ENCODE measurements at regions not wholly inside any gene's neighbourhood (a gene's known extent, or its start where the extent isn't known, plus 50 kb on each side); places are given as distances from the start of the nearest gene placed in this dataset.

- TF ChIP-seq, protein P1, sequence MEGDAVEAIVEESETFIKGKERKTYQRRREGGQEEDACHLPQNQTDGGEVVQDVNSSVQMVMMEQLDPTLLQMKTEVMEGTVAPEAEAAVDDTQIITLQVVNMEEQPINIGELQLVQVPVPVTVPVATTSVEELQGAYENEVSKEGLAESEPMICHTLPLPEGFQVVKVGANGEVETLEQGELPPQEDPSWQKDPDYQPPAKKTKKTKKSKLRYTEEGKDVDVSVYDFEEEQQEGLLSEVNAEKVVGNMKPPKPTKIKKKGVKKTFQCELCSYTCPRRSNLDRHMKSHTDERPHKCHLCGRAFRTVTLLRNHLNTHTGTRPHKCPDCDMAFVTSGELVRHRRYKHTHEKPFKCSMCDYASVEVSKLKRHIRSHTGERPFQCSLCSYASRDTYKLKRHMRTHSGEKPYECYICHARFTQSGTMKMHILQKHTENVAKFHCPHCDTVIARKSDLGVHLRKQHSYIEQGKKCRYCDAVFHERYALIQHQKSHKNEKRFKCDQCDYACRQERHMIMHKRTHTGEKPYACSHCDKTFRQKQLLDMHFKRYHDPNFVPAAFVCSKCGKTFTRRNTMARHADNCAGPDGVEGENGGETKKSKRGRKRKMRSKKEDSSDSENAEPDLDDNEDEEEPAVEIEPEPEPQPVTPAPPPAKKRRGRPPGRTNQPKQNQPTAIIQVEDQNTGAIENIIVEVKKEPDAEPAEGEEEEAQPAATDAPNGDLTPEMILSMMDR (IDR thresholded peaks at IDR 0.05; ENCODE audit: low read depth, low read length) = no peak
- no peak for DNase-seq (ENCODE audit: extremely low read depth, low read depth)
Observed at GRCh38 chr2:71872466-71873051, 275.1 kb downstream of the CYP26B1 start.

DNA sequence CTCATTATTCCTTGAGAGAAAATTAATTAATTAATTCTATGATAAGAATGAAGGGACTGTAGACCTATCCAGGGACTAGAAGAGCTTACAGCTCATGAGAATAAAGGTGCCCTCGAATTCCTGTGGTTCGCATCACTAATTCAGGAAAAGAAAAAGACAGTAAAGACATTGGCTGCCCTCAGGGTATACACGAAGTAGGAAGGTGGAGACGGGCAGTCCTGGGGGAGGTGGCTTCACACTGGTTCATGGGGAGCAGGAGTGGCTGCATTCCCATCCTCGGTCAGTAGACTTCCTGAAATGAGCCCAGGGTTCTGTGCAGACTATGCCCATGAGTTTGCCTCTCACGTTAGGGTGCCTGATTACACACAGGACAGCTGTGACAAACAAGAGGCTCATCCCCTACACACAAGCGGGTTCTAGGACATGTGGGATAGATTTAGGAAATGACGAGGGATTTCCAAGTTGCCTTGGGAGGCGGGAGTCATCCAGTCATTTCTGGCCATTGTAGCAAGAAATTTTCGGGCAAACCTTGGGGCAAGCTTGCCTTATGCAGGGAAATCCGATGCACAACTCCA is 282.2 kb downstream of the CYP26B1 start:
- TF ChIP-seq, protein P1 (IDR thresholded peaks at IDR 0.05; ENCODE audit: low read depth, low read length) = no peak
- no peak for DNase-seq (ENCODE audit: extremely low read depth, low read depth)

GRCh38 chr2:71864085-71864484 is 283.6 kb downstream of the CYP26B1 start:
- TF ChIP-seq, protein P1 (IDR thresholded peaks at IDR 0.05; ENCODE audit: low read depth, low read length) = no peak
- no peak for DNase-seq (ENCODE audit: extremely low read depth, low read depth)

GRCh38 chr2:71863396-71863795 is 284.3 kb downstream of the CYP26B1 start:
- TF ChIP-seq, protein P1 (IDR thresholded peaks at IDR 0.05; ENCODE audit: low read depth, low read length) = no peak
- DNase-seq (ENCODE audit: extremely low read depth, low read depth) = no peak

DNA sequence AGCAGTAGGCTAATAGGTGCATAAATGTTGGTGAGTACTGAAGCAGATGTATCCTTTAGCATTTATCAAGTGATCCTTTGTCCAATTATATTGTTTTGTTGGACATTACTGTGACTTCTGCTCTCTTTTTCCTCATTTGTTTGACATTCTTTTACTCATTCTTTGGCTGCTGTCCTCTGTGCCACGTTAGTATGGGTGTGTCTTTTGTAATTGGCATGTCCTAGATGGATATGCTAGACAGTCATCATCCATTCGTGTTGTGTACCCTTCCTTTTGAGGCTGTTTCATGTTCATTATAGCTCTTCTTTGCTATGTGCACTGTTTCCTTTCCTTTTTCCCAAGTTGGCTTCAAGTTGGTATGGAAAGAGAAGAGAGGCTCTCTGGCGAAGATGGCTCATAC is 284.7 kb downstream of the CYP26B1 start:
- TF ChIP-seq, protein P1 (IDR thresholded peaks at IDR 0.05; ENCODE audit: low read depth, low read length) = no peak
- DNase-seq (ENCODE audit: extremely low read depth, low read depth) = no peak

- DNase-seq (ENCODE audit: extremely low read depth, low read depth) = no peak
Observed at GRCh38 chr2:71861186-71862160, 286.2 kb downstream of the CYP26B1 start.

More at GRCh38 chr2:71861186-71862160, 286.2 kb downstream of the CYP26B1 start:
- TF ChIP-seq, protein P1 (IDR thresholded peaks at IDR 0.05; ENCODE audit: low read depth, low read length) = no peak

Data from AG09319 (cell line).